RKO (cell line): ENCODE measurements at regions not wholly inside any gene's neighbourhood (a gene's known extent, or its start where the extent isn't known, plus 50 kb on each side); places are given as distances from the start of the nearest gene placed in this dataset.

Experiments used
- DNase-seq: peaks from one replicate; pipeline ENCODE4 v3.0.0-alpha.2; 2016; ENCODE audit warnings: low spot score

GRCh38 chr13:39858794-39859193, 203.3 kb downstream of the COG6 start:
- no peak for DNase-seq

- DNase-seq, result no peak
Measured at GRCh38 chr13:39859898-39860297, 204.4 kb downstream of the COG6 start.

GRCh38 chr13:39862900-39863299, 207.4 kb downstream of the COG6 start:
- DNase-seq, result no peak

- no peak for DNase-seq
Measured at GRCh38 chr13:39864221-39864620, 208.8 kb downstream of the COG6 start.

GRCh38 chr13:39866722-39867121, 211.3 kb downstream of the COG6 start:
- no peak for DNase-seq

- no peak for DNase-seq
Measured at GRCh38 chr13:39867807-39868206, 212.3 kb downstream of the COG6 start.

GRCh38 chr13:39870197-39870747, 214.8 kb downstream of the COG6 start:
- no peak for DNase-seq

- DNase-seq, result no peak
Measured at GRCh38 chr13:39874331-39875053, 219.0 kb downstream of the COG6 start.

- no peak for DNase-seq
Measured at GRCh38 chr13:39875111-39875987, 219.9 kb downstream of the COG6 start.

- DNase-seq, result peak; percentile 48
Measured at GRCh38 chr13:39876258-39876657, 220.8 kb downstream of the COG6 start.

- DNase-seq, result no peak
Measured at GRCh38 chr13:39877134-39877533, 221.7 kb downstream of the COG6 start.

- no peak for DNase-seq
Measured at GRCh38 chr13:39879286-39880035, 224.0 kb downstream of the COG6 start.

GRCh38 chr13:39881383-39881782, 225.9 kb downstream of the COG6 start:
- no peak for DNase-seq

- DNase-seq, result no peak
Measured at GRCh38 chr13:39881887-39882286, 226.4 kb downstream of the COG6 start.

GRCh38 chr13:39884166-39884565, 228.7 kb downstream of the COG6 start:
- no peak for DNase-seq

- no peak for DNase-seq
Measured at GRCh38 chr13:39886336-39886735, 230.9 kb downstream of the COG6 start.

- no peak for DNase-seq
Measured at GRCh38 chr13:39887387-39887786, 231.9 kb downstream of the COG6 start.

- no peak for DNase-seq
Measured at GRCh38 chr13:39888865-39889810, 233.7 kb downstream of the COG6 start.

GRCh38 chr13:39890537-39890936, 235.1 kb downstream of the COG6 start:
- no peak for DNase-seq

- DNase-seq, result no peak
Measured at GRCh38 chr13:39892721-39893685, 237.5 kb downstream of the COG6 start.
